Activated CD8-positive, alpha-beta T cell treated with anti-CD3 and anti-CD28 coated beads for 36 hours (primary cell): ENCODE measurements at regions not wholly inside any gene's neighbourhood (a gene's known extent, or its start where the extent isn't known, plus 50 kb on each side); places are given as distances from the start of the nearest gene placed in this dataset.

ENCODE experiments used
- ATAC-seq: fragments of 200-7000 bp; cut with Tn5 transposase; one replicate; pipeline ENCODE4 v1.10.0; 2021; ENCODE audit warnings: mild to moderate bottlenecking, moderate library complexity
- CTCF ChIA-PET: fragments of 350-600 bp; sonication (Branson Sonifier 250); formaldehyde crosslinking; loops from one replicate; lab custom pipeline; 2021; ENCODE audit warnings: antibody characterized with exemption; lab: Charles Lee
- POLR2A ChIA-PET: fragments of 350-600 bp; sonication (Branson Sonifier 250); formaldehyde crosslinking; loops from one replicate; lab custom pipeline; 2021; ENCODE audit warnings: antibody characterized with exemption; lab: Charles Lee
- DNase-seq: peaks from one replicate; pipeline ENCODE4 v3.0.0-alpha.2; 2020
- H3K27ac Mint-ChIP-seq: one replicate; pipeline ENCODE4 v1.8.0; 2021; ENCODE audit warnings: mild to moderate bottlenecking, mixed read lengths
- H3K27me3 Mint-ChIP-seq: one replicate; pipeline ENCODE4 v1.8.0; 2021; ENCODE audit warnings: mixed read lengths
- H3K36me3 Mint-ChIP-seq: one replicate; pipeline ENCODE4 v1.8.0; 2021; ENCODE audit warnings: low read depth, mixed read lengths
- H3K4me1 Mint-ChIP-seq: one replicate; pipeline ENCODE4 v1.8.0; 2021; ENCODE audit warnings: low read depth, mixed read lengths
- H3K4me3 Mint-ChIP-seq: one replicate; pipeline ENCODE4 v1.8.0; 2021; ENCODE audit warnings: mild to moderate bottlenecking, moderate library complexity, mixed read lengths
- H3K9me3 Mint-ChIP-seq: one replicate; pipeline ENCODE4 v1.8.0; 2021; ENCODE audit warnings: mixed read lengths
- CTCF ChIP-seq: fragments of 200-600 bp; IDR thresholded peaks from one replicate; pipeline ENCODE4 v1.8.0; 2022; ENCODE audit warnings: antibody characterized with exemption, mild to moderate bottlenecking
- intact Hi-C: fragments of 100-400 bp; cut with micrococcal nuclease; formaldehyde crosslinking; loops from one replicate; pipeline ENCODE4 v1.10.0; 2022

- POLR2A ChIA-PET: interaction anchor here (0.5 kb wide), 1 partner anchor 103 kb away, joined by 3 read pairs; no protein-coding TSS in a partner anchor
- no peak for ATAC-seq
- no peak overlapping the region for H3K4me3 Mint-ChIP-seq
- H3K27ac Mint-ChIP-seq: no peak overlapping the region
- CTCF ChIA-PET: no interaction called here
- intact Hi-C loops: no loop called here
- no peak for TF ChIP-seq CTCF
- H3K9me3 Mint-ChIP-seq: peaks cover 4% of the 10 kb centered on the region
- H3K4me1 Mint-ChIP-seq: no peaks in the 10 kb centered on the region
- DNase-seq: no peak
- H3K36me3 Mint-ChIP-seq: no peaks in the 10 kb centered on the region
- H3K27me3 Mint-ChIP-seq: no peaks in the 10 kb centered on the region
Measured at GRCh38 chr1:164380893-164381292, 178.1 kb upstream of the PBX1 start.

- CTCF ChIA-PET: no interaction called here
- no peak for TF ChIP-seq CTCF
- intact Hi-C loops: no loop called here
- no peaks in the 10 kb centered on the region for H3K4me1 Mint-ChIP-seq
- ATAC-seq (no peak), DNase-seq (no peak)
- H3K9me3 Mint-ChIP-seq: peaks cover 9% of the 10 kb centered on the region
- no peak overlapping the region for H3K27ac Mint-ChIP-seq
- H3K4me3 Mint-ChIP-seq: no peak overlapping the region
- POLR2A ChIA-PET: no interaction called here
- no peaks in the 10 kb centered on the region for H3K27me3 Mint-ChIP-seq
- no peaks in the 10 kb centered on the region for H3K36me3 Mint-ChIP-seq
Measured at GRCh38 chr1:164382384-164382783, 176.6 kb upstream of the PBX1 start.

- H3K27ac Mint-ChIP-seq: no peak overlapping the region
- H3K9me3 Mint-ChIP-seq: peaks cover 9% of the 10 kb centered on the region
- H3K4me1 Mint-ChIP-seq: no peaks in the 10 kb centered on the region
- no peaks in the 10 kb centered on the region for H3K36me3 Mint-ChIP-seq
- DNase-seq (no peak), ATAC-seq (no peak)
- intact Hi-C loops: no loop called here
- no peak for TF ChIP-seq CTCF
- no peak overlapping the region for H3K4me3 Mint-ChIP-seq
- CTCF ChIA-PET: no interaction called here
- POLR2A ChIA-PET: no interaction called here
- no peaks in the 10 kb centered on the region for H3K27me3 Mint-ChIP-seq
Measured at GRCh38 chr1:164384262-164384661, 174.7 kb upstream of the PBX1 start.

GRCh38 chr1:164417016-164417704 lies 141.8 kb upstream of the PBX1 start:
- CTCF ChIA-PET: no interaction called here
- ATAC-seq: no peak
- POLR2A ChIA-PET: no interaction called here
- H3K36me3 Mint-ChIP-seq: no peaks in the 10 kb centered on the region
- DNase-seq: no peak
- H3K27ac Mint-ChIP-seq: no peak overlapping the region
- no peak overlapping the region for H3K4me3 Mint-ChIP-seq
- peaks cover 5% of the 10 kb centered on the region for H3K9me3 Mint-ChIP-seq
- no peaks in the 10 kb centered on the region for H3K27me3 Mint-ChIP-seq
- intact Hi-C loops: no loop called here
- no peaks in the 10 kb centered on the region for H3K4me1 Mint-ChIP-seq
- TF ChIP-seq CTCF: no peak

GRCh38 chr1:164423136-164423535 lies 135.8 kb upstream of the PBX1 start:
- Mint-ChIP-seq H3K4me1 (no peaks in the 10 kb centered on the region), H3K27ac (no peak overlapping the region), H3K9me3 (peaks cover 6% of the 10 kb centered on the region), H3K36me3 (no peaks in the 10 kb centered on the region), H3K27me3 (no peaks in the 10 kb centered on the region), H3K4me3 (no peak overlapping the region)
- CTCF ChIA-PET: no interaction called here
- no peak for TF ChIP-seq CTCF
- ATAC-seq (no peak), DNase-seq (no peak)
- intact Hi-C loops: no loop called here
- POLR2A ChIA-PET: interaction anchor here (0.5 kb wide), 1 partner anchor 602 kb away, joined by 3 read pairs; no protein-coding TSS in a partner anchor
